ENCODE measurements at regions not wholly inside any gene's neighbourhood (a gene's known extent, or its start where the extent isn't known, plus 50 kb on each side); places are given as distances from the start of the nearest gene placed in this dataset.

- ChIA-PET POLR2A (no interaction called here), CTCF (no interaction called here)
- Histone ChIP-seq H3K4me1 (ENCODE audit: control insufficient read depth, insufficient read depth, low read length) (no peaks in the 10 kb centered on the region), H3K4me3 (ENCODE audit: low read depth, low read length) (no peak overlapping the region), H3K36me3 (ENCODE audit: control insufficient read depth in 2 of 2, insufficient read depth in 1 of 2, low read length in 2 of 2) (no peaks in the 10 kb centered on the region), H3K27ac (ENCODE audit: extremely low read depth, low read depth, low read length) (no peak overlapping the region), H3K9me3 (ENCODE audit: control insufficient read depth, insufficient read depth, low read depth, low read length) (no peaks in the 10 kb centered on the region)
- TF ChIP-seq KLF1 (tag by site-specific recombination; IDR thresholded peaks at IDR 0.05) (no peak), BCL11B (tag by site-specific recombination; IDR thresholded peaks at IDR 0.05; ENCODE audit: low read depth) (no peak), ZNF660 (tag by site-specific recombination; IDR thresholded peaks at IDR 0.05) (no peak), SP2 (tag by site-specific recombination; IDR thresholded peaks at IDR 0.05) (no peak), ZNF121 (tag by site-specific recombination; IDR thresholded peaks at IDR 0.05) (no peak), ZNF354C (tag by site-specific recombination; IDR thresholded peaks at IDR 0.05; ENCODE audit: borderline replicate concordance, low read depth) (no peak), ZNF777 (tag by site-specific recombination; IDR thresholded peaks at IDR 0.05; ENCODE audit: borderline replicate concordance) (no peak)
These were observed 903.7 kb downstream of the TDRD15 start for GRCh38 chr2:22027345-22028005.

GRCh38 chr2:22035361-22035830 is 911.6 kb downstream of the TDRD15 start:
- H3K36me3 ChIP-seq (ENCODE audit: control insufficient read depth in 2 of 2, insufficient read depth in 1 of 2, low read length in 2 of 2) = no peaks in the 10 kb centered on the region
- H3K27ac ChIP-seq (ENCODE audit: extremely low read depth, low read depth, low read length) = no peak overlapping the region
- no peak overlapping the region for H3K4me3 ChIP-seq (ENCODE audit: low read depth, low read length)
- no peaks in the 10 kb centered on the region for H3K4me1 ChIP-seq (ENCODE audit: control insufficient read depth, insufficient read depth, low read length)
- TF ChIP-seq ZNF350 (tag by site-specific recombination; IDR thresholded peaks at IDR 0.05) (no peak), ZNF114 (tag by site-specific recombination; IDR thresholded peaks at IDR 0.05) (no peak), ZNF707 (tag by site-specific recombination; IDR thresholded peaks at IDR 0.05) (no peak), ZNF76 (tag by site-specific recombination; IDR thresholded peaks at IDR 0.05; ENCODE audit: borderline replicate concordance, low read depth) (no peak), ZNF266 (tag by site-specific recombination; IDR thresholded peaks at IDR 0.05; ENCODE audit: low read depth) (no peak), HIC1 (tag by site-specific recombination; IDR thresholded peaks at IDR 0.05) (no peak), ATF2 (tag by site-specific recombination; IDR thresholded peaks at IDR 0.05; ENCODE audit: low read depth) (no peak), PRDM10 (tag by site-specific recombination; IDR thresholded peaks at IDR 0.05) (no peak), KLF16 (tag by site-specific recombination; IDR thresholded peaks at IDR 0.05) (no peak)
- POLR2A ChIA-PET = no interaction called here
- no peaks in the 10 kb centered on the region for H3K9me3 ChIP-seq (ENCODE audit: control insufficient read depth, insufficient read depth, low read depth, low read length)
- CTCF ChIA-PET = no interaction called here

Measured in HEK293 (cell line).